ENCODE measurements at regions not wholly inside any gene's neighbourhood (a gene's known extent, or its start where the extent isn't known, plus 50 kb on each side); places are given as distances from the start of the nearest gene placed in this dataset.

DNA sequence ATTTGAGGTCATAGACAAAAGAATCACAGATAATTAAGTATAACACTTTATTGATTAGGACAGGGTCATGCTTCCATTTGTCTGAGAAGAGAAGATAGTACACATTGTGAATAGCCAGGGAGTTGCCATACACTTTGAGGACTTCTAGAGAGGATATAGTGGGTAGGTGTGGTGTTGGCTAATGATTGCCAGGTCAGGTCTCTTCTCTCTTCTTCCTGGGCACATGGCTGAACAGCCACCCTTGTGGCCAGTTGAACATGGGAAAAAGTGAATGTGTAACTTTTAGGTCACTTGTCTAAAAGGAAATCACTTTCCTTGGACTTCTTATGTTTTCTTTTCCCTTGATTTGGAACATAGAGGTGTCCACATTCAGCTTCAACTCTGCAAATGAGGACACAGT, 772.1 kb upstream of the MAP3K7 start:
- Mint-ChIP-seq H3K36me3 (ENCODE audit: low read depth) (no peaks in the 10 kb centered on the region), H3K4me3 (no peak overlapping the region), H3K4me1 (peaks cover 6% of the 10 kb centered on the region), H3K27ac (no peak overlapping the region), H3K27me3 (ENCODE audit: low read depth) (no peaks in the 10 kb centered on the region), H3K9me3 (no peaks in the 10 kb centered on the region)
- TF ChIP-seq, protein P1, sequence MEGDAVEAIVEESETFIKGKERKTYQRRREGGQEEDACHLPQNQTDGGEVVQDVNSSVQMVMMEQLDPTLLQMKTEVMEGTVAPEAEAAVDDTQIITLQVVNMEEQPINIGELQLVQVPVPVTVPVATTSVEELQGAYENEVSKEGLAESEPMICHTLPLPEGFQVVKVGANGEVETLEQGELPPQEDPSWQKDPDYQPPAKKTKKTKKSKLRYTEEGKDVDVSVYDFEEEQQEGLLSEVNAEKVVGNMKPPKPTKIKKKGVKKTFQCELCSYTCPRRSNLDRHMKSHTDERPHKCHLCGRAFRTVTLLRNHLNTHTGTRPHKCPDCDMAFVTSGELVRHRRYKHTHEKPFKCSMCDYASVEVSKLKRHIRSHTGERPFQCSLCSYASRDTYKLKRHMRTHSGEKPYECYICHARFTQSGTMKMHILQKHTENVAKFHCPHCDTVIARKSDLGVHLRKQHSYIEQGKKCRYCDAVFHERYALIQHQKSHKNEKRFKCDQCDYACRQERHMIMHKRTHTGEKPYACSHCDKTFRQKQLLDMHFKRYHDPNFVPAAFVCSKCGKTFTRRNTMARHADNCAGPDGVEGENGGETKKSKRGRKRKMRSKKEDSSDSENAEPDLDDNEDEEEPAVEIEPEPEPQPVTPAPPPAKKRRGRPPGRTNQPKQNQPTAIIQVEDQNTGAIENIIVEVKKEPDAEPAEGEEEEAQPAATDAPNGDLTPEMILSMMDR (IDR thresholded peaks at IDR 0.05; ENCODE audit: unreplicated experiment in 3 of 3): no peak

DNA sequence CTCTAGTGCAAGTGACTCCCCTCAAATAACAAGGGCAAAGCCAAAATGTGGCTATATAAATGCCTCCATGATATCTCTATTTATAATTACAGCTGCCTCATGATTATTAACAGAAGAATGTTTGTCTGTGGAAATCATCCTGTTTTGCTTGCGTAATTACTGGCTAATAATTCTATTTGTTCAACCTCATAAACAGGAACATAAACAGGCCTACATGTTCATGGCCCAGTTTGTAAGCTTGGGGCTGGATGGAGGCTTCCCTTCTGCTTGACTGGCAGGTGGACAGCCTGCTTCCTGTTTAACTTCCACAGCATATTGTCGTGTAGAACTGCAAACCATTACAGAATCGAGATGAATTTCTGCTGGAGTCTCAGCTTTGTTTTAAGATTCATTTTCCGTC, 766.0 kb upstream of the MAP3K7 start:
- no peaks in the 10 kb centered on the region for H3K36me3 Mint-ChIP-seq (ENCODE audit: low read depth)
- no peaks in the 10 kb centered on the region for H3K9me3 Mint-ChIP-seq
- TF ChIP-seq, protein P1 (IDR thresholded peaks at IDR 0.05; ENCODE audit: unreplicated experiment in 3 of 3): no peak

DNA sequence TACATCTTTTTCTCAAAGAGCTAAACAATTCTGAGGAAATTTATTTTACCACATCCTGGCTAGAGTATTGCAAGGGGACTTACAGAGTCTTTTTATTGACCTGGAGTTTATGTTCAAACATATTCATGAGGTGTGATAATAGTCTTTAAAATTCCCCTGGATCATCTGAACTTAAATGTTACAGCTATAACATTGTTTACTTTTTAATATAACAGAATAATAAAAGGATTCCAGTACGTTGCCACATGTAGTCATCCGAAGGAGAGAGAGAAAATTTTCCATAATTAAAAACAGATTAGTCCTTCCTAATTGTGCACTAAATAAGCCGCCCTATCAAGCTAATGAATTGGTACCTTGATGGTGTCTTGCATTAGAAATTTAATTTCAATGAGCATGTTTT, 765.4 kb upstream of the MAP3K7 start:
- Mint-ChIP-seq H3K27ac (no peak overlapping the region), H3K9me3 (no peaks in the 10 kb centered on the region), H3K4me3 (no peak overlapping the region), H3K4me1 (peaks cover 13% of the 10 kb centered on the region), H3K27me3 (ENCODE audit: low read depth) (no peaks in the 10 kb centered on the region), H3K36me3 (ENCODE audit: low read depth) (no peaks in the 10 kb centered on the region)
- TF ChIP-seq, protein P1 (IDR thresholded peaks at IDR 0.05; ENCODE audit: unreplicated experiment in 3 of 3): no peak

More for the DNA sequence above, 766.0 kb upstream of the MAP3K7 start:
- Mint-ChIP-seq H3K4me3 (no peak overlapping the region), H3K4me1 (peaks cover 13% of the 10 kb centered on the region), H3K27ac (no peak overlapping the region), H3K27me3 (ENCODE audit: low read depth) (no peaks in the 10 kb centered on the region)

DNA sequence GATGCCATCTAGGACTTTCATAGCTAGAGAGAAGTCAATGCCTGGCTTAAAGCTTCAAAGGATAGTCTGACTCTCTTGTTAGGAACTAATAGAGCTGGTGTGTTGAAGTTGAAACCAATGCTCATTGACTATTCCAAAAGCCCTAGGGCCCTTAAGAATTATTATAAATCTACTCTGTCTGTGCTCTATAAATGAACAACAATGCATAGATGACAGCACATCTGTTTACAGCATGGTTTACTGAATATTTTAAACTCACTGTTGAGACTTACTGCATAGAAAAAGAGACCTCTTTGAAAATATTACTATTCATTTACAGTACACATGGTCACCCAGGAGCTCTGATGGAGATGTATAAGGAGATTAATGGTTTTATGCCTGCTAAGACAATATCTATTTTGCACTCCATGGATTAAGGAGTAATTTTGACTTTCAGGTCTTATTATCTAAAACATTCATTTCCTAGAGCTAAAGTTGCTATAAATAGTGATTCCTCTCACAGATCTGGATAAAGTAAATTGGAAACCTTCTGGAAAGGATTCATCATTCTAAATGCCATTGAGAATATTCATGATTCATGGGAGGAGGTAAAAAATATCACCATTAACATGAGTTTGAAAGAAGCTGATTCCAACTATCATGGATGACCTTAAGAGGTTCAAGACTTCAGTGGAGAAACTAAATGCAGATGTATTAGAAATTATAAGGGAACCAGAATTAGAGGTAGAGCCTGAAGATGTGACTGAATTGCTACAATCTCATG, 763.5 kb upstream of the MAP3K7 start:
- Mint-ChIP-seq H3K27me3 (ENCODE audit: low read depth) (no peaks in the 10 kb centered on the region), H3K4me1 (peaks cover 13% of the 10 kb centered on the region), H3K36me3 (ENCODE audit: low read depth) (no peaks in the 10 kb centered on the region), H3K27ac (no peak overlapping the region), H3K9me3 (no peaks in the 10 kb centered on the region), H3K4me3 (no peak overlapping the region)
- TF ChIP-seq, protein P1 (IDR thresholded peaks at IDR 0.05; ENCODE audit: unreplicated experiment in 3 of 3): no peak

DNA sequence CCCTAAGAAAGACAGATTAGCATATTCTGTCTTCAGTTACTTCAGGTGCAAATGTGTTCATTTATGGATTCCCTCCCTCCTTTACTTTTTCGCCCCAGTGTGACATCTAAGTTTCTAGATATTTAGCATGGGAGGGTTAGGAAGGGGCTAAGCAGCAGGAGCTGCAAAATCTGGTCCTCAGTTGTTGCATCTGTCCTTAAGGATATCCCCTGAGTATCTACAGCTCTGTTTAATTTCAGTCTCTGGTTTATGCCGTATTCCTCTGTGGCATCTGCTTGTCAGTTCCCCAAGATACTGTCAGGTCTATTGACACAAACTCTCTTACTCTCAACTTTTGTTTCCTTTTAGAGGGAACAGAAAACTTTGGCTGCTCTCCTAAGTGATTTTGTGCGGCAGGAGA, 754.6 kb upstream of the MAP3K7 start:
- H3K9me3 Mint-ChIP-seq: no peaks in the 10 kb centered on the region
- no peaks in the 10 kb centered on the region for H3K27me3 Mint-ChIP-seq (ENCODE audit: low read depth)
- TF ChIP-seq, protein P1 (IDR thresholded peaks at IDR 0.05; ENCODE audit: unreplicated experiment in 3 of 3): no peak
- no peak overlapping the region for H3K4me3 Mint-ChIP-seq
- H3K36me3 Mint-ChIP-seq (ENCODE audit: low read depth): no peaks in the 10 kb centered on the region
- H3K4me1 Mint-ChIP-seq: peaks cover 9% of the 10 kb centered on the region
- H3K27ac Mint-ChIP-seq: no peak overlapping the region

DNA sequence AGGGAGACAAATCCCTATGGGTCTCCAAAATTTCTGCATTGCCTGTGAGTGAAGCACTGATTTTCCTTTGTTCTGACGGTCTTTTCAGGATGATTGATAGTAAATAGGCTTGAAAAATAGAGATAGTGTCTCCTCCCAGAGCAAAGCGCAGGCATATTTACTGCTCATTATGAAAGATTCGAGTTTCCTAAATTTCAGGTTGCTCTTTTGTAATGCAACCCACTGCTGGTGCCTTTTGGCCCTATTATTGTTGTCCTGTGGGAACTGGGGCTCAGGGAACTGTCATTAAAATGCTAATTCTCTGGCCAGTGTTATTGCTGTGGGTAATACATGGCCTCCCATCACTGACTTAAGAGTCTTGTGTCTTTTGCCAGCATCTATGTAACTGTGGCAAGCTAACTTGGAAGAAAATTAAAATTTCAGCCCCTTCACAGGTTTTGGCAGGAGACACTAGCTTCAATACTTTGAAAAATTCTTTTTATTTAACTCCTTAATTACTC, 754.1 kb upstream of the MAP3K7 start:
- Mint-ChIP-seq H3K27me3 (ENCODE audit: low read depth) (no peaks in the 10 kb centered on the region), H3K36me3 (ENCODE audit: low read depth) (no peaks in the 10 kb centered on the region), H3K27ac (no peak overlapping the region), H3K4me3 (no peak overlapping the region), H3K4me1 (peaks cover 9% of the 10 kb centered on the region), H3K9me3 (no peaks in the 10 kb centered on the region)
- TF ChIP-seq, protein P1 (IDR thresholded peaks at IDR 0.05; ENCODE audit: unreplicated experiment in 3 of 3): no peak

Data from nephron (organoid).